ENCODE measurements at regions not wholly inside any gene's neighbourhood (a gene's known extent, or its start where the extent isn't known, plus 50 kb on each side); places are given as distances from the start of the nearest gene placed in this dataset.
A peak's percentile ranks its signal among the peaks of the same experiment; 100 is the strongest.

DNA sequence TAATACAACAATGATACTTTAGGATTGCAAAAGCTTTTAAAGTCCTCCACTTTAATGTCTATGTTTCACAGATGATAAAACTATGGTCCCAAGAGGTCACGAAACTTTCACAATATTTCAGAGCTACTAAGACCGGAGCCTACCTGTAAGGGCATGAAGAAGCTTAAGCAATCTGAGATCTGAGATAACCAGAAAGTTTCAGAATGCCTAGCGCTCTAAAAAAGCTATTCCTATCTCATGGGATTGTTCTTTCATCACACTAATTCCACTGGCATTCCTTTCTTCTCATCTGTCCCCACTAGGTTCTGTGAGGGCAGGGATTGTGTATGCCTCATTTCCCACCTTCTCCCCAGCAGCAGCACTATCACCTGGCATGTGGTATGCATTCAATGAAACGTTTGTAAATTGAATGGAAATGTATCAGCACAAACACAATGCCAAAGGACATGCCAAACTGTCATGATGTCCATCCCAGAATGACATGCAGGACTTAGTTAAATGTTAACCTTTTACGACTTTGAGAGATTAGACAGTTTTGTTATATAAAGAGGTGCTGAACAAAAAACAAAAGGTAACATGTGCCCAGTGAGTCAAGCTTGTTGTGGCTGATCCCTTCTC lies 104.7 kb upstream of the NR2F2 start:
- in situ Hi-C loops (cut with HindIII; ENCODE audit: low pct_ligation_motif_present, low pct_unique_long_range_greater_than_20kb, low sequenced_read_pairs) = no loop called here
- DNase-seq = no peak

DNA sequence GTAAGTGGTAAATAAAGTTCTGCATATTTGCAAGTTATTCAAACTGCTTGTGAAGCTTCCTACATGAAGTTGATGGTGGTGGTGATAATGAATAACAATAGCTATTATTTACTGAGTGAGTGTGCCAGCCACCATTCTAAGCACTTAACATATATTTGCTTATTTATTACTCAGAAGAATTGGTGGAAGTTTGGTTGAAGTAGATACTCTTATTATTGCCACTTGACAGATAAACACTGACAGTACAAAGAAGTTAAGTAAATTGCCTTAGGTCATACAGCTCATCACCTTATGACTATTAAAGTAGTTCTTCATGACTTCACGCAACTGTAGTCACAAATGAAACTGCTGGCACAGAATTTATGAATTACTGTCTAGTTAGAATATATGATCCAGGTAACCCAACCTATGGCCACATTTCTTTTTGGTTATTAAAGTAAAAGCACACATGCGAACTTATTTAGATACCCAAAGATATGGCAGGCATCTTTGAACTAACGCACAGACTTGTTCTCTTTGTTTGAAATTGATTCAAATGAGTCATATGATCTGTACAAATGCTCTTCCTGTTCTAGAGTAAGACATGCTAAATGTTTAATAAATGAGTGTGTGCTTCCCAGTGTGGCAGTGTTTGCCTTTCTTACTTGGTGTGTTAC lies 99.8 kb upstream of the NR2F2 start:
- DNase-seq = no peak
- in situ Hi-C loops (cut with HindIII; ENCODE audit: low pct_ligation_motif_present, low pct_unique_long_range_greater_than_20kb, low sequenced_read_pairs) = no loop called here

DNA sequence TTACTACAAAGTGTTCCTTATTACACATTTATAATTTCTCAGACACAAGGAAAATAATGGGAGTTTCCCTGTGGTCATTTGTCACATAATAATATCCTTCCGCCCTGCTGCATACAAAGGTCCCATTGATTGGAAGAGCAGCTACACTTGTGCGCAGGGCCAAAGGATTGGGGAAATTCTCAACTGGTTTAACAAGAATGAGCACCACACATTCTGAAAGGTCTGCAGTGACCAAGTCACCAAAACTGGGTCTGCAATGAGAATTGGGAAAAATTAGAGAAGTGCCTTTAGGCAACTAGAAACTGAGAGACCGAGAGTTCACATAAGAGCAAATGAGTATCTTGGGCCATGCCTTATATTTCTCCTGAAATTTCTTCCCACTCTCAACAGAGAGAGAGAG lies 98.2 kb upstream of the NR2F2 start:
- in situ Hi-C loops (cut with HindIII; ENCODE audit: low pct_ligation_motif_present, low pct_unique_long_range_greater_than_20kb, low sequenced_read_pairs) = no loop called here

DNA sequence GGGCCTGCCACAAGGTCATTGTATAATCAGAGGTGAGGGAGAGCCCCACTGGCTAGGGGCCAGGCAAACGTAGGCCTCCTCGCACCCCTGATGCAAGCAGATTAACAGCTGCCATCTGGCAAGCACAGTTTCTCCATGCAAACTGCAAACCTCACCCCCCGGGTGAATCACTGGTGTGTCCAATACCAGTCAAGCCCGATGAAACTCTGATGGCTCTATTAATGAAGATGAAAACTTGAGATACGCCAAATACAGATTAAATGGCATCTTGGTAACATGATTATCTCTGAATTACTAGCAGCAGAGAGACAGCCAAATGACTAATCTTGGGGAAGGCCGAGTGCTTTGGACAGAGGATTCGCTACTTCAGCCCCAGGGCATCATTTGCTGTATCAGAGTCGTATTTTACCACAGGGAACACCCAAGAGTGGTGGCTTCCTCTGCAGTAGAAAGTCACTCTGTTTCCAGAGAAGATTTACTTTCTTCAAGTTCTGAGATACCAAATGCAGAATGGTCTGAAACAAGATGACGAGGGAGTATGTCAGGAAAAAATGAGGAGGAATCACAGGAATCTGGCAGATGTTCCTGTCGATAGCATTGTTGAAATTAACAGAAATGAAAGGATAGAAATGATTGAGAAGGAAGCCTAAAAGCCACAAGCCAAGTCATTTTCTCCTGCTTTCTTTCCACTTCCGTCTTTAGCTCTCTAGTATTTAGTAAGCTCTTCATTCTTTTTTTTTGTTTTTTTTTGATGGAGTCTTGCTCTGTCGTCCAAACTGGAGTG lies 96.2 kb upstream of the NR2F2 start:
- in situ Hi-C loops (cut with HindIII; ENCODE audit: low pct_ligation_motif_present, low pct_unique_long_range_greater_than_20kb, low sequenced_read_pairs) = no loop called here
- no peak for DNase-seq

More for the DNA sequence above, 98.2 kb upstream of the NR2F2 start:
- no peak for DNase-seq

DNA sequence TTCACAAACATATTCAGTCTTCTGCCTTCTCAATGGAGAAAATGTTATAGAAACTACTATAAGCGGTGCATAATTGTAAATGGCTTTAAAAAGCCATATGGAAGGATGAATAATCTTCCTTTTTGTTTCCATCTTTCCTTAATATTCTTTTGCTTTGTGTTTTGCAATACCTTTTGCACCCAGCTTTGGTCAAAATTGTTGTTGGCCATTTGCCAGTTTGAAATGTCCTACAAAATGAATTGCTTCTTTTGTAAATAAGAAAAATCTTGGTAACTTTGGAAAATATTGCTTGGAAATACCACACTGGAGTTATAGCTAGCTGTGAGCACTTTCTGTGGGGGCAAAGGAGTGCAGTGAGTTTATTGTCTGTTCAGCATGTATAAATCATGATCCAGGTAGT lies 93.5 kb upstream of the NR2F2 start:
- in situ Hi-C loops (cut with HindIII; ENCODE audit: low pct_ligation_motif_present, low pct_unique_long_range_greater_than_20kb, low sequenced_read_pairs) = no loop called here
- DNase-seq = no peak

DNA sequence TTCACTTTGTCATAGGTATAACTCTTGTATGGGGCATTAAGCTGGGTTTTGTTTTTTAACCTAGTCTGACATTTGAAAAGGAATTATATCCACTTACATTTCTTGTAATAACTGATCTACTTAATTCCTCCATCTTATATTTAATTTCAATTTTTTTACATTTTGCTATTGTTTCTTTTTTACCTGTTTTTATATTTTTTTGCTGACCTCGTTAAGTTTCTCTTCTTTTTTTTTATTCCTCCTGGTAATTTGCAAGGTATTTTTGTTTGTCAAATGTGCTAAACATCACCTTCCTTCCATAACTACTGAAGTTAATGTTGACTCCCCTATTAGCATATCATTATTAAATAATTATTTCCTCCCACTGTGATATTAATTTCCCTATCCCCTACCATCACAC lies 87.7 kb upstream of the NR2F2 start:
- in situ Hi-C loops (cut with HindIII; ENCODE audit: low pct_ligation_motif_present, low pct_unique_long_range_greater_than_20kb, low sequenced_read_pairs) = no loop called here
- no peak for DNase-seq

- in situ Hi-C loops (cut with HindIII; ENCODE audit: low pct_ligation_motif_present, low pct_unique_long_range_greater_than_20kb, low sequenced_read_pairs) = no loop called here
- no peak for DNase-seq
These were observed 86.8 kb upstream of the NR2F2 start for GRCh38 chr15:96243701-96244100.

DNA sequence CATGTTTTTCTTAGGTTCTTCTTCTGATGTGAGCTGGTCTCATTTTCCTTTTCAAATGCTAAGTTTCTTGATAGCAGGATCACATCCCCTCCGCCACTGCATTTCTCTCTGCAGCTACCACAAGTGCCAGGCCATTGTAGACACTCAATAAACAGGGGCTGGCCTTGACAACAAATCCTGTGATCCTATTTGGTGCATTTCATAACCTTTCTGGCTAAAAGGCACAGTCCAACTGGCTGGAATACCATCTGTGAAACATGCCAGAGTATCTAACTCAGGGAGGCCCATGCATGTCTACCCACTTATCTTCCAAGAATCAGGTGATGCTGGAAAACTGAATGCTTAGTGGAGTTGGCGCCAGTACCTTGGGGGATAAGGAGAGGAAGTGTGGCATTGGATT lies 85.2 kb upstream of the NR2F2 start:
- DNase-seq = no peak
- in situ Hi-C loops (cut with HindIII; ENCODE audit: low pct_ligation_motif_present, low pct_unique_long_range_greater_than_20kb, low sequenced_read_pairs) = no loop called here

DNA sequence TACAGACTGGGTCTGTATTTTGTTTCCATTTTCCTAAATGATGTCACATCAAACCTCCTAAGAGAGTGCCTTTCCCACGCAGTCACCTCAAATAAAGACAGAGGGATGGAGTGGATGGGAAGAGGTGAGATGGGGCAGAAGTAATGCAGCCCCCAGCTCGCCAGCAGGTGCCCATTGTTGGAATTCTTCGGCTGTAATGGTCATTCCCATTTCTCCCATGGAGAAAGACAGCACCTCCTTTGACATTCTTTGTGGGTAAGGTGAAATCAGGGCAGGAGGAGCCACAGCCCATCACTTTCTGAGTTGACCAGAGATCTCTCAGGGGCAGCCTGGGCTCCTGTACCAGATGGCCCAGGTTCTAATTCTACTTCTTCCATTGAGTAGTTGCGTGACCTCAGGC lies 84.4 kb upstream of the NR2F2 start:
- DNase-seq = no peak
- in situ Hi-C loops (cut with HindIII; ENCODE audit: low pct_ligation_motif_present, low pct_unique_long_range_greater_than_20kb, low sequenced_read_pairs) = no loop called here

DNA sequence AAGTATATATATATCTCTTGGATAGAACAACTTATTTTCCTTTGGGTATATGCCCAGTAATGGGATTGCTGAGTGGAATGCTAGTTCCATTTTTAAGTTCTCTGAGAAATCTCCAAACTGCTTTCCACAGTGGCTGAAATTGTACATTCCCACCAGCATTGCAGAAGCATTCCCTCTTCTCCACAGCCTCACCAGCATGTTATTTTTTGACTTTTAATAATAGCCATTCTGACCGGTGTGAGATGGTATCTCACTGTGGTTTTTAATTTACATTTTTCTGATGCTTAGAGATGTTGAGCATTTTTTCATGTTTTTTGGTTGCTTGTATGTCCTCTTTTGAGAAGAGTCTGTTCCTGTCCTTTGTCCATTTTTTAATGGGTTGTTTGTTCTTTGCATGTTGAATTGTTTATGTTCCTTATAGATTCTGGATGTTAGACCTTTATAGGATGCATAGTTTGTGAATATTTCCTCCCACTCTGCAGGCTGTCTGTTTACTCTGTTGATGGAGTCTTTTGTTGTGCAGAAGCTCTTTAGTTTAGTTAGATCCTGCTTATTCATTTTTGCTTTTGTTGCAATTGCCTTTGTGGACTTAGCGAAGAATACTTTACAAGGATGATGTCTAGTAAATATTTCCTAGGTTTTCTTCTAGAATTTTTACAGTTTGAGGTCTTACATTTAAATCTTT lies 82.7 kb upstream of the NR2F2 start:
- in situ Hi-C loops (cut with HindIII; ENCODE audit: low pct_ligation_motif_present, low pct_unique_long_range_greater_than_20kb, low sequenced_read_pairs) = no loop called here

DNA sequence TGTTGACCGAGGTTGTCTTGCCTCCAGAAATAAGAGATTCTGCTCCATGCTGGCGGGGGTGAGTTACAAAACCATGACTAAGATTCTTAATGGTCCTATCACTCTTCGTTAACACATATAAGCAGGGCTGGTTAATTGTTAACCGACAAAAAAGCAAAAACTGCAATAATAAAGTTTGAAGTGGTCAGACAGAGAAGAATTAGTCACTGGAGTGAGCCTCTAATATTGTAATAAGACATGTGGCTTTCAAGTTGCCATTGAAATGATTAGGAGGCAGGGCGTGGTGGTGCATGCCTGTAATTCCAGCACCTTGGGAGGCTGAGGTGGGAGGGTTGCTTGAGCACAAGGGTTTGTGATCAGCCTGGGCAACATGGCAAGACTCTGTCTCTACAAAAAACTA lies 78.4 kb upstream of the NR2F2 start:
- DNase-seq = no peak
- in situ Hi-C loops (cut with HindIII; ENCODE audit: low pct_ligation_motif_present, low pct_unique_long_range_greater_than_20kb, low sequenced_read_pairs) = no loop called here

More for the DNA sequence above, 82.7 kb upstream of the NR2F2 start:
- DNase-seq = no peak

GRCh38 chr15:96253006-96253747 lies 77.3 kb upstream of the NR2F2 start:
- in situ Hi-C loops (cut with HindIII; ENCODE audit: low pct_ligation_motif_present, low pct_unique_long_range_greater_than_20kb, low sequenced_read_pairs) = no loop called here
- DNase-seq = no peak

DNA sequence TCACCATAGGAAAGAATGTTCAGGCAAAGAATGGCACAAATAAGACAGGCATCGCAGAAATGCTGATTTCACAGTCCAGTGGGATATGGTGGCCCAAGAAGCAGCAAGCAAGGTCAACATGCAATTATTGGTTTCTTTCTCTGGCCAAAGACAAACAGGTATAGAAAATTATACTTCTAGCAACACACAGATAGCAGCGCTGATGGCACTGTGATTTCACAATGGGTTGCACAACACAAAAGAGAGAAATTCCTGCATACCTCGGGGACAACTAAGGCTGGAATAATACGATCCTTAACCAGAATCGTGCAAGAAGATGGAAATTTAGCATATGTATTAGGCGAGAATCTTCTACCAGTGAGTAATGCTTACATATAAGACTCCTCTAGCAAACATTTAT lies 76.3 kb upstream of the NR2F2 start:
- in situ Hi-C loops (cut with HindIII; ENCODE audit: low pct_ligation_motif_present, low pct_unique_long_range_greater_than_20kb, low sequenced_read_pairs) = no loop called here
- no peak for DNase-seq

DNA sequence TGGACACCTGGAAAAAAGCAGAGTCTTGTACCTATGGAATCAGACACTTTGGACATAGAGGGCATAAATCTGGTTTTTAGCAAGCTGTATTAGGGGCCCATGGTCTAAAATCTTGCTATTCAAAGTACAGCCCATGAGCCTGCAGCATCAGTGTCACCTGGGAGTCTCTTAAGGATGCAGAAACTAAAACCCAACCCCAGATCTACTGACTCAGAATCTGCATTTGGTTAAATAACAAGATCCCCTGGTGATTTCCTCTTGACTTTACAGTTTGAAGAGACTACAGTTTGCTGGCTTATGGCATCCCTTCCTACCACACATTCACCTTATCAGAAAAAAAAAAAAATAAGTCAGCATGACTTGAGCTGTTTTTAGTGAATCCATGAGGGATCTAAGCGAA lies 74.9 kb upstream of the NR2F2 start:
- in situ Hi-C loops (cut with HindIII; ENCODE audit: low pct_ligation_motif_present, low pct_unique_long_range_greater_than_20kb, low sequenced_read_pairs) = no loop called here
- DNase-seq = no peak

- peak; percentile 80 for DNase-seq
- in situ Hi-C loops (cut with HindIII; ENCODE audit: low pct_ligation_motif_present, low pct_unique_long_range_greater_than_20kb, low sequenced_read_pairs) = no loop called here
These were observed 68.9 kb upstream of the NR2F2 start for GRCh38 chr15:96261575-96262034.

DNA sequence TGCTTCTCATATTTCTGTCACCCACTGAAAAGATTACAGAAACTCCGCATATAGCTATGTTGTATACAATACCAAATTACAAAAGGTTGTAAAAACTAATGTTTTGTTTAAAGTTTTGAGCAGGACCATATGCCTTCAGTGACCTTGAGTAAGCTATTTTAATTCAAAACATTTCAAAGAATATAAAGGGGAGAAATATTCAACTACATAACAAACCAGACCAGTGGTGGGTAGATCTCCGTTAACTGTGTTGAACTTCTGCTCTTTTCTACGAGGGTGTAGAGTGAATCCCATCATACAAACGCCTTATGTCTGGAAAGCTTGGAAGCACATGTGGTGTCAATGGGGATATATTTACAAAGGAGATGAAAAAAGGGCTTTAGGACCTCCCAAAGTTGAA lies 68.4 kb upstream of the NR2F2 start:
- in situ Hi-C loops (cut with HindIII; ENCODE audit: low pct_ligation_motif_present, low pct_unique_long_range_greater_than_20kb, low sequenced_read_pairs) = no loop called here
- DNase-seq = no peak

GRCh38 chr15:96262549-96263489 lies 67.7 kb upstream of the NR2F2 start:
- in situ Hi-C loops (cut with HindIII; ENCODE audit: low pct_ligation_motif_present, low pct_unique_long_range_greater_than_20kb, low sequenced_read_pairs) = no loop called here
- no peak for DNase-seq

DNA sequence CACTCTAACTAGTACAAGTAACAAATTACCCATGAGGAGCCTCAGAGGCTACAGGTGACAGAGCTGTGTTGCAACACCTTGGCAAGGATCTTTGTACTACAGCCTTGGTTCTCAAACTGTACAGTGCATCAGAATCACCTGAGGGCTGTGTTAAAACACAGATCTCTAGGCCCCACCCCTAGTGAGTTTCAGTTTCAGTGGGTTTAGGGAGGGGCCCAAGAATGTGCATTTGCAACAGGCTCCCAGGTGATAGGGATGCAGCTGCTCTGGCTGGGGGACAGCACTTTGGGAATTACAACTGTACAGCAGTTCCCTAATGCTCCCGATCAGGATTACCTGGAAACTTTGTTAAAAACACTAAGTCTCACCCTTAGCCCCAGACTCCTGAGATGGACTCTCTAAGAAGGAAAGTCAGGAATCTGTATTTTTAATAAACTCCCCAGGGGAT lies 66.1 kb upstream of the NR2F2 start:
- in situ Hi-C loops (cut with HindIII; ENCODE audit: low pct_ligation_motif_present, low pct_unique_long_range_greater_than_20kb, low sequenced_read_pairs) = no loop called here
- peak; percentile 21 for DNase-seq

All from ACHN (cell line).